ENCODE measurements at regions not wholly inside any gene's neighbourhood (a gene's known extent, or its start where the extent isn't known, plus 50 kb on each side); places are given as distances from the start of the nearest gene placed in this dataset.

DNA sequence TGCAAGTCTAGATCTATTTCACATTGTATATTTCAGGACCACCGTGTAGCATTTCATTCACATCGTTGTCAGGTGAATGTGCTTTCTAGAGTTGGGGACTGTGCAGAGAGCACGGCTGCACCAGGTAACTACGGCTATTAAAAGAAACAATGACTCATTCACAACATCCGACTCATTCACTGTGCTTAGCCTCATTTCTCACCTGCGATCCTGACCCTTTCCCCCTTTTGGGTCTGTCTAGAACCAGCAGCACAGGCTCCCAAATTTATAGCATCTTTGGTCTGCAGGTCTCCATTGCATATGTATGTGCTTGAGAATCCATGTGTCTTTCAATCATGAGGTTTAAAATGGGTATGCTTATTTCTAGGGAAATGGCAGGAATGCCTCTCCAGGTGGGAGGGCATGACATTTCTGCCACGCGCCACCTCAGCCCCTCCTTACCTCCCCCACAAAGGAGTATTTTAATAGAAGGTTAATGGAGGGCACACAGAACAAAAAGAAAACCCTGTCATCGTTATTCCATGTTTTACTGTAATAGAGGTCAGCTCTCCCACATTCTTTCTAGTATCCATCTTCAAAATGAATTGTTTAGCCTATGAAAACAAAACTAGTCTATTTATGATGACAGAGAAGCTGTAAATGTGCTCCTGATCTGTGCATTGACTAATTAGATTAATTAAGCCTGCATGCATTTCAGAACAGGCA is 246.7 kb upstream of the EPHA4 start:
- no peak for TF ChIP-seq POLR2A (IDR thresholded peaks at IDR 0.05)
- TF ChIP-seq, protein P1, sequence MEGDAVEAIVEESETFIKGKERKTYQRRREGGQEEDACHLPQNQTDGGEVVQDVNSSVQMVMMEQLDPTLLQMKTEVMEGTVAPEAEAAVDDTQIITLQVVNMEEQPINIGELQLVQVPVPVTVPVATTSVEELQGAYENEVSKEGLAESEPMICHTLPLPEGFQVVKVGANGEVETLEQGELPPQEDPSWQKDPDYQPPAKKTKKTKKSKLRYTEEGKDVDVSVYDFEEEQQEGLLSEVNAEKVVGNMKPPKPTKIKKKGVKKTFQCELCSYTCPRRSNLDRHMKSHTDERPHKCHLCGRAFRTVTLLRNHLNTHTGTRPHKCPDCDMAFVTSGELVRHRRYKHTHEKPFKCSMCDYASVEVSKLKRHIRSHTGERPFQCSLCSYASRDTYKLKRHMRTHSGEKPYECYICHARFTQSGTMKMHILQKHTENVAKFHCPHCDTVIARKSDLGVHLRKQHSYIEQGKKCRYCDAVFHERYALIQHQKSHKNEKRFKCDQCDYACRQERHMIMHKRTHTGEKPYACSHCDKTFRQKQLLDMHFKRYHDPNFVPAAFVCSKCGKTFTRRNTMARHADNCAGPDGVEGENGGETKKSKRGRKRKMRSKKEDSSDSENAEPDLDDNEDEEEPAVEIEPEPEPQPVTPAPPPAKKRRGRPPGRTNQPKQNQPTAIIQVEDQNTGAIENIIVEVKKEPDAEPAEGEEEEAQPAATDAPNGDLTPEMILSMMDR (IDR thresholded peaks at IDR 0.05) = no peak
